ENCODE measurements at regions not wholly inside any gene's neighbourhood (a gene's known extent, or its start where the extent isn't known, plus 50 kb on each side); places are given as distances from the start of the nearest gene placed in this dataset.

DNA sequence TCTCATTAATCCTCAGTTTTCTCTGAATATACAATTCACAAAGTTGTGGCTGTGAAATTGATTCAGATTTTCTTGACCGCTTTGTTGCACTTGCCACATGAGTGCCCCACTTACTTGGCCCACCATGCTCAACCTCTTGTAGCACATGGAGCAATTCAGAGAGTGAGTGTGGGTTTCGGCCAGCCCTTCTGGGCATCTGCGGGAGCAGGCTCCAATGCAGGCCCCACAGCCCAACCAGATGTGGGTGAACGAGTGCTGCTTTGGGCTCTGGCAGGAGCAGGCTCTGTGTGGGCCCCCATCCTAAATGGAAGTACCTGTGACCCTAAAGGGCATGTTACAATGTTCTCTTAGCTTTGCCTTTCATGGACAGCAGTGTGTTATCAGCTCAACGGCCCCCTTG lies 2338.6 kb downstream of the LRRC4C start:
- H3K27ac Mint-ChIP-seq: no peak overlapping the region
- H3K4me3 Mint-ChIP-seq: no peak overlapping the region
- H3K36me3 Mint-ChIP-seq: no peaks in the 10 kb centered on the region
- H3K4me1 Mint-ChIP-seq: no peaks in the 10 kb centered on the region
- no peak for ATAC-seq
- H3K27me3 Mint-ChIP-seq: no peaks in the 10 kb centered on the region
- H3K9me3 Mint-ChIP-seq: peaks cover 2% of the 10 kb centered on the region

DNA sequence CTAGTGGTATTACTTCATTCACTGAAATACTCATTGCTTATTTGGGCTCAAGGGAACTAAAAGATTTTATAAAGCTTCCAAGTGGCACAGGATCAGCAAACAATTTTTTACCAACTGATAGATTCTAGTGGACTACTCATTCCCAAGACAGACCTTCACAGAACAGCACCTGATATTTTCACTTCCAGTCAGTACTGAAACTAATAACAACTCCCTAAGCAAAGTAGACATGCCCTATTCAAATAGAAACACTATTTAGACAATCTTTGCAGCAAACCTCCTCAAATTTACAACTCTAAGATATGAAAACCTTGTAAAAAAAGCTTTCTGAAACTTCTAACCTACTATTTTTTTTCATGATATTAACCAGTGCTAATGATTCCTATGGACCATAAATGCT lies 2345.8 kb downstream of the LRRC4C start:
- H3K4me3 Mint-ChIP-seq: no peak overlapping the region
- no peak overlapping the region for H3K27ac Mint-ChIP-seq
- no peaks in the 10 kb centered on the region for H3K27me3 Mint-ChIP-seq
- H3K9me3 Mint-ChIP-seq: peaks cover 2% of the 10 kb centered on the region
- ATAC-seq: no peak
- H3K36me3 Mint-ChIP-seq: no peaks in the 10 kb centered on the region
- no peaks in the 10 kb centered on the region for H3K4me1 Mint-ChIP-seq

DNA sequence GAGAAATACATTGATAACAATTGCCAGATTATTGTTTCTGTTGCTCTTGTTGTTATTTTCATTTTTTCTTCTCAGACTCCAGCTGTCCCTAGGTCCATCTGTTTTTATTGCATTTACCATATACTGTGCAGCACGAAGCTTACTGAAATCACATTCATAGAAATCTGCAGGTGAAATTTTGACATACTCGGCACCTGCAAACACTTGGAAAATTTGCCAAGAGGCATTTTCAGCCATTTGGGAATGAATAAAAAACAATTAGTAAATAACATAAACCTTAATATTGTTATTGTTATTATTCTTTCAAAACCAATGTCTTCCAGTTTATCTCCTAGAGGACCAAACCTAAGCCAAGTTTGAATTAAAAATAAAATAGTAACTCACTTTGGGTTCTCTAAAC lies 2357.2 kb downstream of the LRRC4C start:
- H3K4me1 Mint-ChIP-seq: no peaks in the 10 kb centered on the region
- no peak overlapping the region for H3K4me3 Mint-ChIP-seq
- no peak overlapping the region for H3K27ac Mint-ChIP-seq
- H3K27me3 Mint-ChIP-seq: no peaks in the 10 kb centered on the region
- peaks cover 9% of the 10 kb centered on the region for H3K9me3 Mint-ChIP-seq
- ATAC-seq: no peak
- H3K36me3 Mint-ChIP-seq: no peaks in the 10 kb centered on the region

DNA sequence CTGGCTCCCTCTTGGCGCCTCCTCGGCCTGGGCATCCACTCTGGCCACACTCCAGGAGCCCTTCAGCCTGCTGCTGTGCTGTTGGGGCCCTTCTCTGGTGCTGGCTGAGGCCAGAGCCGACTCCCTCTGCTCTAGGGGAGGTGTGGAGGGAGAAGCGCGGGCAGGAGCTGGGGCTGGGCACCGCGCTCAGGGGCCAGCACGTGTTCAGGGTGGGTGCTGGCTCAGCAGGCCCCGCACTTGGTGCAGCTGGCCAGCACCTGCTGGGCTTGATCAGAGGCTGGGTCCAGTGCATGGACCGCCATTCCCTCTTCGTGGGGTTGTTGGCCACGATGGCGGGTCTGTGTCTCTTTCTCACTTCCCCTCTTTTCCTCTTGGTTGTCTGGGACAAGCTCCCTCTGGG lies 2381.0 kb downstream of the LRRC4C start:
- Mint-ChIP-seq H3K27ac (no peak overlapping the region), H3K4me3 (no peak overlapping the region), H3K27me3 (no peaks in the 10 kb centered on the region), H3K36me3 (no peaks in the 10 kb centered on the region), H3K4me1 (no peaks in the 10 kb centered on the region), H3K9me3 (no peaks in the 10 kb centered on the region)
- ATAC-seq: peak; percentile 8

DNA sequence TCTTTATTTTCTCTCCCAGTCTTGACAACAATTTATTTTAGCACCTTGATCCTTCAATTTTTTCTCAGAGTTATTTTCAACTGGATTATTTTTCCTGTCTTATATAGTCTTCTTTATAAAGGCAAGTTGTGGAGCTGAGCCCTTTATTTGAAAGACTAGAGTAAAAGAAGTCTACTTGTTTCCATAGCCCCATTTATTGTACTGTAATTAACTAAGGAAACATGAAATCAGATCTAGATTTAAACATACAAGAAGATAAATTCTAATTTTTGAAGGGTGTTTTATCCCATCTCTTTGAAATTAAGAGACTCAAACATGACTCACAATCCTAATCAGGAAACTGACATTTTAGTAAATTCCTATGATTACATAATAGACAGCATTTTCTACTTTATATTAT lies 2421.8 kb downstream of the LRRC4C start:
- Mint-ChIP-seq H3K27ac (no peak overlapping the region), H3K9me3 (peaks cover 4% of the 10 kb centered on the region), H3K4me1 (no peaks in the 10 kb centered on the region), H3K27me3 (no peaks in the 10 kb centered on the region), H3K4me3 (no peak overlapping the region), H3K36me3 (no peaks in the 10 kb centered on the region)
- no peak for ATAC-seq

DNA sequence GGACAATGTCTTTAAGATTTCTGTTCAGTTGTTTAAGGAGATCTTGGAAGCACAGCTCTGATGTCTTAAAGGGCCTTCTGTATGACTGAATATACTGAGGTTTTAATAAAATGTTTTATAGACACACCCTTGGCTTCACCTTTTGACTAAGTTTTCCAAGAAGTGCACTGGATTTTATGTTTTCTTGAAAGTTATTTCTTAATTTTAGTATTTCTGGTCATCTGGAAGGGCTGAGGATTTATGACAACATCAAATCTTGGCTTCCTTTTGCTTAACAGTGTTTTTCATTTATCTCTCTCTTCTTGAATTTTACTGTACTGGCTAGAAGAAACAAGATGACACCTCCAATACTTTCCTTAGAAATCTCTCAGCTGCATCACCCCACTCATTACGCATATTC lies 2423.4 kb downstream of the LRRC4C start:
- Mint-ChIP-seq H3K9me3 (no peaks in the 10 kb centered on the region), H3K27me3 (no peaks in the 10 kb centered on the region), H3K27ac (no peak overlapping the region), H3K4me3 (no peak overlapping the region), H3K36me3 (no peaks in the 10 kb centered on the region), H3K4me1 (no peaks in the 10 kb centered on the region)
- ATAC-seq: no peak

- Mint-ChIP-seq H3K27me3 (no peaks in the 10 kb centered on the region), H3K4me1 (no peaks in the 10 kb centered on the region)
- no peak for ATAC-seq
Measured at GRCh38 chr11:39021539-39021938, 2423.5 kb upstream of the RAG2 start.

DNA sequence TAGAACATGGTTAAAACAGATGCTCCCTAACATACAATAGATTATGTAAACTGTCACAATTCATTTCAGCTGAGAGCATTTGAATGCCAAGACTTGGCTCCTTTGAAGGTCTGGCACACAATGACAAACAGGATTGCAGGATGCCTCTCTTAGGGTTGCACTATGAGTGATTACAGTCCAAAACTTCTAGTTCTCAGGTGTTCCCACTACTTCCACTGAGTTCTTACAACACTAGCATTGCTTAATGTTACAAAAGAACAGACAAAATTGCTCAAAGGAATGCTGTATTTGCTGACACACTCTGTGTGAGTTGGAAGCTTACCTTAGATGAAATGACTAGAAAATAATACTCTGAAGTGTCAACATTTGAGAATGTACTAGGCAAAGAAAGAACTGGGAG lies 2413.8 kb upstream of the RAG2 start:
- Mint-ChIP-seq H3K9me3 (peaks cover 10% of the 10 kb centered on the region), H3K36me3 (no peaks in the 10 kb centered on the region), H3K27ac (no peak overlapping the region), H3K4me1 (no peaks in the 10 kb centered on the region), H3K4me3 (no peak overlapping the region), H3K27me3 (no peaks in the 10 kb centered on the region)
- ATAC-seq: no peak

More at GRCh38 chr11:39021539-39021938, 2423.5 kb upstream of the RAG2 start:
- Mint-ChIP-seq H3K27ac (no peak overlapping the region), H3K9me3 (peaks cover 3% of the 10 kb centered on the region), H3K4me3 (no peak overlapping the region), H3K36me3 (no peaks in the 10 kb centered on the region)

DNA sequence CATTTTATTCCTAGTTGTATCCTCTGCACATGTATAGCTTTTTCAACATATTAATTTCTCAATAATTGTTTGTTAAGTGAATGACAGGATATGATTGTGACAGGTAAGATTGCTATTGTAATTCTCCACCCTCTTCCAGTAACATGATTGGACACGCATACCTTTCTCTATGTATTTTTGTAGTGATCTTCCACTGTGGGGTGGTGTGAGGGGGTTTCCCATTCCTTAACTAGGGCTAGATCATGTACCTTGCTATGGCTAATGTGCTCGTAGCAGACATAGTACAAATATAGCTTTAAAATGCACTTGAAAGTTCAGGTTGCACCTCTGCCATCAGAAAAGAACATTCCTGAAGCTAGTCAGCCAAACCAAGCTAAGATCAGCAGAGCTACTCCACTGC lies 2392.8 kb upstream of the RAG2 start:
- peaks cover 6% of the 10 kb centered on the region for H3K9me3 Mint-ChIP-seq
- no peaks in the 10 kb centered on the region for H3K27me3 Mint-ChIP-seq
- H3K36me3 Mint-ChIP-seq: no peaks in the 10 kb centered on the region
- no peak for ATAC-seq
- no peak overlapping the region for H3K4me3 Mint-ChIP-seq
- H3K4me1 Mint-ChIP-seq: no peaks in the 10 kb centered on the region
- no peak overlapping the region for H3K27ac Mint-ChIP-seq

GRCh38 chr11:38990139-38990538 lies 2392.1 kb upstream of the RAG2 start:
- H3K27ac Mint-ChIP-seq: no peak overlapping the region
- H3K4me1 Mint-ChIP-seq: no peaks in the 10 kb centered on the region
- H3K27me3 Mint-ChIP-seq: no peaks in the 10 kb centered on the region
- no peak for ATAC-seq
- no peaks in the 10 kb centered on the region for H3K36me3 Mint-ChIP-seq
- peaks cover 11% of the 10 kb centered on the region for H3K9me3 Mint-ChIP-seq
- no peak overlapping the region for H3K4me3 Mint-ChIP-seq

GRCh38 chr11:38988908-38989307 lies 2390.9 kb upstream of the RAG2 start:
- H3K4me1 Mint-ChIP-seq: no peaks in the 10 kb centered on the region
- H3K27ac Mint-ChIP-seq: no peak overlapping the region
- no peaks in the 10 kb centered on the region for H3K36me3 Mint-ChIP-seq
- ATAC-seq: no peak
- H3K9me3 Mint-ChIP-seq: peaks cover 16% of the 10 kb centered on the region
- no peak overlapping the region for H3K4me3 Mint-ChIP-seq
- no peaks in the 10 kb centered on the region for H3K27me3 Mint-ChIP-seq

- no peak overlapping the region for H3K4me3 Mint-ChIP-seq
Measured at GRCh38 chr11:38972220-38972619, 2374.2 kb upstream of the RAG2 start.

GRCh38 chr11:38971141-38971540 lies 2373.1 kb upstream of the RAG2 start:
- Mint-ChIP-seq H3K9me3 (peaks cover 2% of the 10 kb centered on the region), H3K27ac (no peak overlapping the region), H3K27me3 (no peaks in the 10 kb centered on the region), H3K36me3 (no peaks in the 10 kb centered on the region), H3K4me3 (no peak overlapping the region), H3K4me1 (no peaks in the 10 kb centered on the region)
- no peak for ATAC-seq

More at GRCh38 chr11:38972220-38972619, 2374.2 kb upstream of the RAG2 start:
- Mint-ChIP-seq H3K27ac (no peak overlapping the region), H3K4me1 (no peaks in the 10 kb centered on the region), H3K36me3 (no peaks in the 10 kb centered on the region), H3K9me3 (peaks cover 2% of the 10 kb centered on the region), H3K27me3 (no peaks in the 10 kb centered on the region)
- ATAC-seq: no peak

- H3K27ac Mint-ChIP-seq: no peak overlapping the region
- no peaks in the 10 kb centered on the region for H3K27me3 Mint-ChIP-seq
- no peak overlapping the region for H3K4me3 Mint-ChIP-seq
- no peaks in the 10 kb centered on the region for H3K36me3 Mint-ChIP-seq
- H3K4me1 Mint-ChIP-seq: no peaks in the 10 kb centered on the region
- H3K9me3 Mint-ChIP-seq: peaks cover 2% of the 10 kb centered on the region
- no peak for ATAC-seq
Measured at GRCh38 chr11:38968951-38969350, 2370.9 kb upstream of the RAG2 start.

- no peaks in the 10 kb centered on the region for H3K36me3 Mint-ChIP-seq
- no peak for ATAC-seq
- H3K9me3 Mint-ChIP-seq: peaks cover 3% of the 10 kb centered on the region
- H3K4me3 Mint-ChIP-seq: no peak overlapping the region
- H3K4me1 Mint-ChIP-seq: no peaks in the 10 kb centered on the region
- no peaks in the 10 kb centered on the region for H3K27me3 Mint-ChIP-seq
- H3K27ac Mint-ChIP-seq: no peak overlapping the region
Measured at GRCh38 chr11:38952698-38953097, 2354.7 kb upstream of the RAG2 start.

DNA sequence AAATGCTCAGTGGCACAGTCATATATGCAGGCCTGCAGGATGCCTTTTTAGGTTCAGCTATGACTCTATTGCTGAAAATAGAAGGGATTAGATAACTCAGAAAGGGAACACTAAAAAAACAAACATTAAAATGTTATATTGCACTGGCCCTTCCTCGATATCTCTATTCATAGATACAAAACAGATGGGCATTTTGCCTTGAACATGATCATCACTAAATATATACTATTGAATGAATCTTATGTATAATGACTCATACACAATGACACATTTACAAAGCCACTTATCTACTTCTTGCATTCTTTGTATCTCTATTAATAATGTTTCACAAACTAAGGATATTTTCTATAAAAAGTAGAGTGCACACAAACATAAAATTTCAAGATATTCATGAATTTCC lies 2352.8 kb upstream of the RAG2 start:
- no peaks in the 10 kb centered on the region for H3K27me3 Mint-ChIP-seq
- H3K27ac Mint-ChIP-seq: no peak overlapping the region
- no peak for ATAC-seq
- H3K4me1 Mint-ChIP-seq: no peaks in the 10 kb centered on the region
- peaks cover 6% of the 10 kb centered on the region for H3K9me3 Mint-ChIP-seq
- no peaks in the 10 kb centered on the region for H3K36me3 Mint-ChIP-seq
- no peak overlapping the region for H3K4me3 Mint-ChIP-seq

GRCh38 chr11:38948392-38948791 lies 2350.4 kb upstream of the RAG2 start:
- no peaks in the 10 kb centered on the region for H3K27me3 Mint-ChIP-seq
- no peaks in the 10 kb centered on the region for H3K4me1 Mint-ChIP-seq
- no peak overlapping the region for H3K4me3 Mint-ChIP-seq
- H3K9me3 Mint-ChIP-seq: peaks cover 12% of the 10 kb centered on the region
- ATAC-seq: no peak
- no peaks in the 10 kb centered on the region for H3K36me3 Mint-ChIP-seq
- H3K27ac Mint-ChIP-seq: no peak overlapping the region

Data from stimulated activated memory B cell treated with anti-CD40 and anti-IgM and Interleukin-4, amounts not matched to agents 10 μg/mL and 1 μg/mL and 100 μg/mL, for 72 hours (primary cell).